ENCODE measurements at regions not wholly inside any gene's neighbourhood (a gene's known extent, or its start where the extent isn't known, plus 50 kb on each side); places are given as distances from the start of the nearest gene placed in this dataset.

DNA sequence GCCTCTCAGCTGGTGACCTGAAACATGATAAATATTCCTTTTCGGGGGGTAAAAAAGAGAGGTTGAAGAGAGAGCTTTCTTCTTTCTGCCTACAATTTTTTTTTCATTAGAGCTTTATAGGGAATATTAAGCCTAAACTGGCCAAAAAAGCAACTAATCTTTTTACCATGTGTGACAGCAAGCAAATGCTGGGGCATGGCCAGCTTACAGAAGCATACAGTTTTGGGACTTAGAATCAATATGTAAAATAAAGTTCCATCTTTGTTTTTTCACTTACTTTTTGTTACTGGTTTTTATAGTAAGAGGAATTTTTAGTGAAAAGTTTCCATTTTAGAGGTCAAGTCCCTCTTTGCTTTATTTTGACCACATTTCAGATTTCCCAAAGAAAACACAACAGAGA lies 301.2 kb upstream of the DEPDC1 start:
- WGBS (ENCODE audit: missing lambda C conversion rate) = 0% methylated on average over 1 of the region's 1 CpG
- Histone ChIP-seq H3K9me3 (no peaks in the 10 kb centered on the region), H3K4me2 (no peak overlapping the region), H3K4me3 (no peak overlapping the region), H3K4me1 (no peaks in the 10 kb centered on the region), H3K27ac (no peak overlapping the region)
- ChIA-PET POLR2A (no interaction called here), CTCF (no interaction called here)
- FAIRE-seq (no peak), DNase-seq (ENCODE audit: low read depth in 1 of 2, low spot score in 1 of 2) (no peak), ATAC-seq (no peak)
- no peak for TF ChIP-seq TP53 (CRISPR knock-in tag; IDR thresholded peaks at IDR 0.05)
- no peak for TF ChIP-seq HOXB13 (CRISPR knock-in tag; IDR thresholded peaks at IDR 0.05; ENCODE audit: low read depth)
- no peak for TF ChIP-seq POLR2A (IDR thresholded peaks at IDR 0.05; ENCODE audit: low read length)
- no peak for TF ChIP-seq RAD21 (conservative IDR thresholded peaks at IDR 0.05 in 1 of 2, IDR thresholded peaks at IDR 0.05 in 1 of 2)
- TF ChIP-seq ZSCAN20 (CRISPR knock-in tag; IDR thresholded peaks at IDR 0.05) = no peak
- TF ChIP-seq ESRRA (IDR thresholded peaks at IDR 0.05; ENCODE audit: borderline replicate concordance, low read length) = no peak
- TF ChIP-seq KDM1A (IDR thresholded peaks at IDR 0.05; ENCODE audit: low read depth) = no peak
- no peak for TF ChIP-seq SMC3 (IDR thresholded peaks at IDR 0.05)

DNA sequence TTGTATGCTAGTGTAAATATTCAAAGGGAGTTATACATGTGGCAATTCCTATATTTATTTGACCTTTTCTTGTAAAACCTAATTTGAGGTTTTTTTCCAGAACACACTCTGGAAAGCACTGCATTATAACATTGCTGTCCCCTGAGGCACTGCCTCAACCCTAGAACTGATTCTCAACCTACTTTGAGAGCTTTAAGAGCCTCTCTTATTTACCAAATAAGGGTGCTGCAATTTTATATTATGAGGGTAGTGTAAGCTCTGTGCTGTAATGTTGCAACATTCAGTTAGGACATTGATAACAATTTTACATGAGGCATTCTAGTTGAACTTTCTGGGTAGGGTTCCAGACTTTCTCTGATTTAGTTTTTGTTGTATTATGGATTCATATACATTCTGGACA lies 302.2 kb upstream of the DEPDC1 start:
- ChIA-PET CTCF (no interaction called here), POLR2A (no interaction called here)
- H3K9me3 ChIP-seq = no peaks in the 10 kb centered on the region
- TF ChIP-seq GATA3 (IDR thresholded peaks at IDR 0.05; ENCODE audit: borderline replicate concordance) (no peak), MAFK (IDR thresholded peaks at IDR 0.05; ENCODE audit: partially characterized antibody) (no peak), MAX (IDR thresholded peaks at IDR 0.05) (no peak), MYC (IDR thresholded peaks at IDR 0.05; ENCODE audit: borderline replicate concordance, low read length) (no peak), RAD21 (conservative IDR thresholded peaks at IDR 0.05 in 1 of 2, IDR thresholded peaks at IDR 0.05 in 1 of 2) (no peak), CTCF (IDR thresholded peaks at IDR 0.05) (no peak), REST (IDR thresholded peaks at IDR 0.05) (no peak), NPAS2 (CRISPR knock-in tag; IDR thresholded peaks at IDR 0.05; ENCODE audit: borderline replicate concordance) (no peak), EHF (CRISPR knock-in tag; IDR thresholded peaks at IDR 0.05) (no peak), NR3C1 (IDR thresholded peaks at IDR 0.05) (no peak), BHLHE40 (IDR thresholded peaks at IDR 0.05; ENCODE audit: low read depth, low read length) (no peak), TFCP2L1 (CRISPR knock-in tag; IDR thresholded peaks at IDR 0.05) (no peak), HOXA7 (CRISPR knock-in tag; IDR thresholded peaks at IDR 0.05) (no peak), MAZ (IDR thresholded peaks at IDR 0.05; ENCODE audit: borderline replicate concordance, low read depth, low read length) (no peak), SMC3 (IDR thresholded peaks at IDR 0.05) (no peak)
- TF ChIP-seq, protein P1, sequence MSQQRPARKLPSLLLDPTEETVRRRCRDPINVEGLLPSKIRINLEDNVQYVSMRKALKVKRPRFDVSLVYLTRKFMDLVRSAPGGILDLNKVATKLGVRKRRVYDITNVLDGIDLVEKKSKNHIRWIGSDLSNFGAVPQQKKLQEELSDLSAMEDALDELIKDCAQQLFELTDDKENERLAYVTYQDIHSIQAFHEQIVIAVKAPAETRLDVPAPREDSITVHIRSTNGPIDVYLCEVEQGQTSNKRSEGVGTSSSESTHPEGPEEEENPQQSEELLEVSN (IDR thresholded peaks at IDR 0.05; ENCODE audit: borderline replicate concordance, low read depth) = no peak
- TF ChIP-seq, protein P2, sequence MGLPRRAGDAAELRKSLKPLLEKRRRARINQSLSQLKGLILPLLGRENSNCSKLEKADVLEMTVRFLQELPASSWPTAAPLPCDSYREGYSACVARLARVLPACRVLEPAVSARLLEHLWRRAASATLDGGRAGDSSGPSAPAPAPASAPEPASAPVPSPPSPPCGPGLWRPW (IDR thresholded peaks at IDR 0.05) = no peak
- H3K4me1 ChIP-seq = no peaks in the 10 kb centered on the region
- FAIRE-seq (no peak), DNase-seq (ENCODE audit: low read depth in 1 of 2, low spot score in 1 of 2) (no peak), ATAC-seq (no peak)
- no peak overlapping the region for H3K4me2 ChIP-seq
- no peak overlapping the region for H3K27ac ChIP-seq
- H3K4me3 ChIP-seq = no peak overlapping the region

Measured in A549 (cell line).